Activated CD8-positive, alpha-beta memory T cell treated with anti-CD3 and anti-CD28 coated beads for 1 hour (primary cell): ENCODE measurements at regions not wholly inside any gene's neighbourhood (a gene's known extent, or its start where the extent isn't known, plus 50 kb on each side); places are given as distances from the start of the nearest gene placed in this dataset.

Experiments
- DNase-seq, 2 donors: peaks; one replicate each; pipeline ENCODE4 v3.0.0-alpha.2; 2020; ENCODE audit warnings: low read depth in 1 of 2; ENCODE audit errors: extremely low read depth in 1 of 2

DNA sequence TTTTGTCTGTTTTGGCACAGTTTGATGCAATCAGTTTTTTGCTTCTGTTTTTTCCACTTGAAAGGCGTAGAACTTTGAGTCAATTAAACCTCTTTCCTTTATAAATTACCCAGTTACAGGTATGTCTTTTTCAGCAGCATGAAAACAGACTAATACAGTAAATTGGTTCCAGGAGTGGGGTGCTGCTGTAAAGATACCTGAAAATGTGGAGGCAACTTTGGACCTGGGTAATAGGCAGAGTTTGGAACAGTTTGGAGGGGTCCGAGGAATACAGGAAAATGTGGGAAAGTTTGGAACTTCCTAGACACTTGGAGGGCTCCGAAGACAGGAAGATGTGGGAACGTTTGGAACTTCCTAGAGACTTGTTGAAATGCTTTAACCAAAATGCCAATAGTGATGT, 2022.2 kb downstream of the MAT2B start:
- DNase-seq = no peak

DNA sequence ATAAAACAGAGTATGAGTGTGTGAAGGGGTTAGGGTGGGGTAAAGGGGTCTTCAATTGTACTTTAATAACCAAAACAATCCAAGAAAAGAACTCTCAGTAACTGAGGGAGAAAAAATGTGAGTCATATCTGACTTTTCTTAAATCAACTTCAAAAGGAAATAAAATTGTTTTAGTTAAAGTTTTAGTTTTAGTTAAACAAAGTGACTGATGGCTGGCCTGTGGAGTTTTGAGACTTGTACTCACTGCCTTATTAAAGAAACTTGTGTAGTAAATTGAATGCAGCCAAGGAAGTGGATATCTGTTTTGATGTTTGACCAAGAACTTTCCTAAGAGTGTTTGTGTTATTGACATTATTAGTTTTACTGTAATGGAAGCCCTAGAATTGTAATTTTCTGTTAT, 2032.6 kb downstream of the MAT2B start:
- no peak for DNase-seq

DNA sequence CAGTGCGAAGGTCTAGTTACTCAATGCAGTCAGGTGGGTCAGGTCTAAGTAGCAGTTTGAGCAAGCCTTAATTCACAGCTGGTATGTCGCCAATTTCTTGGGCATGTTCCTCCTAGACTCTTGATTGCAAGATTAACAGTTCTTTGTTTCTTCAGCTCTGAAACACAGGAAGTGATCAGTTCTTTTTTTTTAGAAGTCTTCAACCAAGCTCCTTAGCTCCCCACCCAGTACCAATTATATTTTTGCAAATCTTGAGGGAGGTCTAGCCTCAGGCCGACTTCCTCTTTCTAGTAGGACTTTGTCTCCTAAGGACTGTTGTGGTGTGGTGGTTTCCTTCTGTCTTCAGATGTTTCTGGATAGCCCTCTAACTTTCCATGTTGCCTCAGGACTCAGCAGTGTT, 2054.2 kb downstream of the MAT2B start:
- no peak for DNase-seq

DNA sequence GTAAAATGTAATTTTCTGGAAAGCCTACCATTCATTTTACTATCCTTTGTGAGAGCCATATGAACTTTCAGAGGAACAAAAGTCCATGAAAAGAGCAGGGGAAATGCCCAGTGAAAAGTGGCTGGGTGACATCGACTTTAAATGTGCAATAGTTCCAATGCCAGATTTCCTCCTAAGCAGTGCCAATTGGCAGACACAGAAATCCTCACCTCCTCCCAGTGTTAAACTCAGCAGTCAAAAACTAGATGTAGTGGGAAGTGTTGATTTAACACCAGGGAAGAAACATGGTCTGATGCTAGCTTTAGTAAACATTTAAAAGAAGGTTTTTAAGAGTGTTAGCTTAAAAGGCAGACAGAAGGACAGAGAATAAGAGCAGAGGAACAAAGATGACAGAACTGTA, 2055.2 kb downstream of the MAT2B start:
- no peak for DNase-seq

DNA sequence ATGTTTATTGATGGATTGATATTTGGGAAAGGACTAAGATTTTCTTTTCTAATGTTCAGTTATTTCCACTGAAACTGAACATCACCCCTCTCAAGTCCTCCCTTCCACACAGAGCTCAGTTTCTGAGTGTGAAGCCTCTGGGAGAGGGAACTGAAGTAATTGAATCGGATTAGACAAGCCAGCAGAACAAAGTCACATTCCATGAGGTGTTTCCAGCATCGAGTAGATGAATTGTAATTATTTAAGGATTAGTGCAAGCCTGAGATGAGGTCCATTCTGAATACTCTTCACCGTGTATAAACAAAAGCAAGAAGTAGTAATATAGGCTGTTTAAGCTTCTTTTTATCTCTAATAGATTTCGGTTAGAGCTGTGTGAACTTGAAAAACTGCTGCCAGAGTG, 2060.5 kb downstream of the MAT2B start:
- DNase-seq = no peak

DNA sequence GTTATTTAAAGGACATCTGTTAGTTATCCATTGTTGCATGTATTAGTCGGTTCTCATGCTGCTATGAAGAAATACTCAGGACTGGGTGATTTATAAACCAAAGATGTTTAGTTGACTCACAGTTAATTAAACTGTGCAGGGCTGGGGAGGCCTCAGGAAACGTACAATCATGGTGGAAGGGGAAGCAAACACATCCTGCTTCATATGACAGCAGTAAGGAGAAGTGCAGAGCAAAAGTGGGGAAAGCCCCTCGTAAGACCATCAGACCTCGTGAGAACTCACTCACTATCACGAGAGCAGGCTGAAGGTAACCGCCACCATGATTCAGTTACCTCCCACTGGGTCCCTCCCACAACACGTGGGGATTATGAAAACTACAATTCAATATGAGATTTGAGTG, 2064.1 kb downstream of the MAT2B start:
- DNase-seq = no peak

DNA sequence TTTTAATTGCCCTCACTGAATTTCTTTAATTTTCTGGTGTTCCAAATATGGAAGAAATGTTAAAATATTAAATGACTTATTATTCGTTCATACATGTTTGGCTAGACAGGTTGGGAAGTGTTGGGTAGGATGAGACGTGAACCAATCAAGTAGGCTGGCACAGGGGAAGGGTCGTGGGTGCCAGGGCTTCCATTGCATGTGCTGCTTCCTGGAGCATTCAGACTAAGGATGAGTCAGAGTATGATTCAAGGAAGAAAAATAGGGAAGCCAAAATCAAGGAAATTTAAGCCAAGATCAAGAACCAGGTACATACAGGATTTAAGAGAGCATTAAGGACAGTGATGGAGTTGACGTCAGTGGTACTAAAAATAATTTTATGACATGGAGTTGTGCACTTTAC, 2068.0 kb downstream of the MAT2B start:
- no peak for DNase-seq

DNA sequence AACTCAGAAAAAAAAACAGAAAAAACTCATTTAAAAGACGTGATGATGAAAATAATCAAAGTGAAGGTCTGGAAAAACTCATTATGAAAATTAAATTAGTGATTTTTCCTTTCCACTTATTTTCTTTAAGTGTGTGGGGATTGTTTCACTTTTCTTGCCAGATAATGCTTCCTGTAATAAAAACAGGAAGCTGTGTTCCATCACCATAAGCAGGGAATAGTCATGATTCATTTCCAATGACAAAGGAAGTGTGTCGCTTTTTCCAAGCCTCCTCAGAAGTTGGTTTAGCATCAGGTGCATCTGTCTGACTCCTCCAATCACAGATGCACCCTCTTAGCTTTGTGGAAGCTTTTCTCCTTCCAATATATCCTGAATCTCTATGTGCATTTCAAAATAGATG, 2068.7 kb downstream of the MAT2B start:
- DNase-seq = no peak

DNA sequence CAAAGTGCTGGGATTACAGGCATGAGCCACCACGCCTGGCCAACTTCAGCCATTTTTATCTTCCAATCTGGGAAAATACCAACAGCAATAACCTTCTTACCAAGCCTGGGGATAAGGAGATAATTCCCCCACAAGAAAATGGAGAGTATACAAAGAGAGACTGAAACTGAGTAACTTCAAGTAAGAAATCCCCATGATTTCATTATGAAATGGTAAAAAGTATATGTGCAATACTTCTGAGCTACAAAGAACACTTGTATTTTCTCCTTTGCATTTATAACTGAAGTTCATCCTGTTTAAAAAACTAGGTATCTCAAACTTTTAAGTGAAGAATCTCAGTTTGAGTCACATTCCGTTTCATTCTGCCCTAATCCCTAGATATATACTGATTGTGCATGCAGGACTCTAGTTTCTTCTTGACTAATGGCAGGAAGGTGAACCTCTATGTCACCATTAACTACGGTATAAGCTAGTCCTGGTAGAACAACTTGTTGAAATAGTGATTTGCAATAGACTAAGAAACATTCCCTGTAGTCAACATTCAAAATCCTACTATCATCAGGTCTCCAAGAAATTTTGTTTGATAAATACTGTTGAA, 2071.4 kb downstream of the MAT2B start:
- no peak for DNase-seq

DNA sequence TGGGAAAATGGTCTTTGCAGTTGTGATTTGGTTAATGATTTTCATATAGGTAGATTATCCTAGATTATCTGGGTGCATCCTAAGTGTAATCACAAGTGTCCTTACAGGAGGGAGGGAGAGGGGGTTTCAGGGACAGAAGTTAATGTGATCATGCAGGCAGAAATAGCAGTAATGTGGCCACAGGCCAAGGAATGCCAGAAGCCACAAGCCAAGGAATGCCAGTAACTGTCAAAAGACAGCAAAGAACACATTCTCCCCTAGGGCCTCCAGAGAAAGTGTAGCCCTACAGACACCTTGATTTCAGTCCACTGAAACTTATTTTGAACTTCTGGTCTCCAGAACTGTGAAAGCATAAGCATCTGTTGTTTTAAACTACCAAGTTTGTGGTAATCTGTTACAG, 2074.5 kb downstream of the MAT2B start:
- no peak for DNase-seq

DNA sequence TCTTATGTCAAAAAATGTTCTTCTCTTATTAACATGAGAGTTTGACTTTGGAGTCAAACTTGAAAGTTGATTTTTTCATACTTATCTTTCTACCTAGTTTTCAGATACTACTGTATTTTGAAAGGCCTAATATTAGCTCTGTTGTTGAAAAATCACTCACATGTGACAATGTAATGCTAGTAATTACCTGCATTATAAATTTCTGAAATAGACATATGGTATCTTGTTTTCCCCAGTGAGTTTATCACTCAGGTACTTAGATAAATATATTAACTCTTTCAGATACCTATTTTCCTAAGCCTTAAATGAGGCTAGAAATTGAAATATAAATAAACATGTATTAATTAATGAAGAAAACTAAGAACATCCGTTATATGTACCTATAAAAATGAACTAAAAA, 2089.3 kb downstream of the MAT2B start:
- no peak for DNase-seq

DNA sequence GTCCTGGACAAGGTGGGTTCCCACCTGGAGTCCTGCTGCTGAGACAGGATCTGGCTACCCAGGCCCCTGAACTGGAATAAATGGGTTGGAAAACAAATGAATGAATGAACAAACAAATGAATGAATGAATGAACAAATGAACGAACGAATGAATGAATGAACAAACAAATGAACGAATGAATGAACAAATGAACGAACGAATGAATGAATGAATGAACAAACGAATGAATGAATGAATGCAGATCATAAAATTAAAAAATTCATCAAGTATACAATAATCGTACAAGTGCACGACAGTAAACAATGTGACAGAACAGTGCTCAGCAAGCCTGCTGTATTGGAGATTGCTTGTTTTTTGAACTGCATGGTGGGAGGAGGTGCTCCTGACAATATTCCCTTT, 2097.1 kb downstream of the MAT2B start:
- DNase-seq = no peak

DNA sequence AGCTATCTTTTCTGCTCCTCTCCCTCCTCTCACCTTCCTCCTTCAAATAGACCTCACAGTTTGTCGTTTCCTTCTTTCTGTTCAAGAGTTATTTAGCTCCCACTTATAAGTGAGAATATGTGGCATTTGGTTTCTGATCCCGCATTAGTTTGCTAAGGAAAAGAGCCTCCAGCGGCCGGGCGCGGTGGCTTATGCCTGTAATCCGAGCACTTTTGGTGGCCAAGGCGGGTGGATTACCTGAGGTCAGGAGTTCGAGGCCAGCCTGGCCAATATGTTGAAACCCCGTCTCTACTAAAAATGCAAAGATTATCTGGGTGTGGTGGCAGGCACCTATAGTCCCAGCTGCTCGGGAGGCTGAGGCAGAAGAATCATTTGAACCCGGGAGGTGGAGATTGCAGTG, 2101.6 kb downstream of the MAT2B start:
- no peak for DNase-seq

DNA sequence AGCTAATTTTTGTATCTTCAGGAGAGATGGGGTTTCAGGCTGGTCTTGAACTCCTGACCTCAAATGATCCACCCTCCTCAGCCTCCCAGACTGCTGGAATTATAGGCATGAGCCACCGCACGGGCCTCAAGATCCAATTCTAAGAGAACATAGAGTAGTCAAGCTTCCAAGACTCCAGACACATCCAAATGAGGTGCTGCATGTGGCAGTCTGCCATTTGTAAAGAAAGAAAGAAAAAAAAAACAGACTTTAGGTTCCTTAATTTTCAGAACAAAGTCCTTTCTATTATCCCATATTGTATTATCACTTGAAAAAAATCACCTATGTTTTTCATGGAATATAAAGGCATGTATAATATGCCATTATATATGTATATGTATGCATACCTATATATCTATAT, 2104.5 kb downstream of the MAT2B start:
- no peak for DNase-seq

DNA sequence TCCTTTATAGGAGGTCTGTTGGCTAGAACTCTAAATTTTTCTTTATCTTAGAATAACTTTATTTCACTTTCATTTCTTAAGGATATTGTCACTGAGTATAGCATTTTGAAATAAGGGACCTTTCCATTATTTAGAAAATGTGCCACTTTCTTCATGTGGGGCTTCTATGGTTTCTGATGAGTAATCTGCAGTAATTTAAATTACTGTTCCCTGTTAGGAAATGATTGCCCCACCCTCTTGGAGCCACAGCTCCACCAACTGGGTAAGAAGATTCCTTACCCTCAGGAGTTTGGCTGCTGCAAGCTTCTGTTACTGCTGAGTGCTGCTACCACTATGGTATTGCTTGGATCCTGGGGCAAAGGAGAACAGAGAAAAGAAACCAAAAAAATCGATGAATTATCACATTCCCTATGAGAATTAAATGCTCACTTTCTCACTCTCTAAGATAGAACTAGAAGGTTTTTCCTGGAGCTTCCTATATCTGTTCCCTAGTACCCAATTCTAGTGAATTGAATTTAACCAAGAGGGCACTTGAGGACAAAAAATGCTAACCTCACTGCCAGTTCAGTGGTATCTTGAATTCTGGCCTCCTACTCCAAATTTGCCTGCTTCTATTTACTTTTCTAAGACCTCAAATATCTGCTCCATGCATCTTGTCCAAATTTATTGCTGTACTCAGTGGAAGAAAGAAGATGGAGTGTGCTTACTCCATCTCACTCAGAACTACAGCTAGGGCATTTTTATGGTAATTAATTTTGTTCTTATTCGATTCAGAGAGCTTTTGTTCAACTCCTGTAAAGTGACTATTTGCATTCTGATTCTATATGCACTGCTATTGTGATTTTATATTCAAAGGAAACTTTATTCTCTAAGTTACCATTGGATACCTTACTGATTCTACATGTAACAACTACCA, 2111.3 kb downstream of the MAT2B start:
- no peak for DNase-seq

DNA sequence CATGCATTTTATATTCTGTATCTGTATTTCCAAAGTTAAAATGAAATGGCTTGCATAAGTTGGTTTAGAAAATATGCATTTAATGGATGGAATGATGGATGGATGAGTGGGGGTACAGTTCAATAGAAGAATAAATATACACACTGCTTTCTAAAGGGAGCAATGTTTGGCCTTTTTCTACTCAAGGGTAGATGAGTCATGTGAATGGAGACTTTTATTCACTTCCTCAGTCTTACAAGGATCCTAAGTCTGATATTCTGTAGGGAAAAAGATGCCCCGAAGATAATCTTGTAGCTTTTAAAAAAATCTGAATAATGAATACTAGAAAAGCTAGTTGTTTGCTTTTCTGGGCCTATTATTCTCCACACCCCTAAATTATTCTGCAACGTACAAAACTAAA, 2112.1 kb downstream of the MAT2B start:
- no peak for DNase-seq

DNA sequence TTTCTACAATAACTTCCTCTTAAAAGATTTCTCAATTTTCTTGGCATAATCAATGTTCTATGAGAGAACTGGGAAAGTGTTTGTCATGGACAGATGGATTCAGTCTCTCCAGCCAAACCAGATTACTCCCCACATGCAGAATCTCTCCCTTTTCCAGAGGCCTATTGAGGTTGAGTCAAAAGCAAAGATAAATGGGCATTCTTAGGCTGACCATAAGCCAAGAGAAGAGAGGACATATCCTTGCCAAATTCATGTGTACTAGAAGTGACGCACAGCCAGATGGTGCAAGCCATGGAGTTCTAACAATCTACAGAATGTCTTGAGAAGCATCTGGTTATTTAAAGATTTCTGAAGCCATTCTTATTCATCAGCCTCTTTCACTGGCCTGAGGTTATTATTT, 2115.0 kb downstream of the MAT2B start:
- DNase-seq = no peak

DNA sequence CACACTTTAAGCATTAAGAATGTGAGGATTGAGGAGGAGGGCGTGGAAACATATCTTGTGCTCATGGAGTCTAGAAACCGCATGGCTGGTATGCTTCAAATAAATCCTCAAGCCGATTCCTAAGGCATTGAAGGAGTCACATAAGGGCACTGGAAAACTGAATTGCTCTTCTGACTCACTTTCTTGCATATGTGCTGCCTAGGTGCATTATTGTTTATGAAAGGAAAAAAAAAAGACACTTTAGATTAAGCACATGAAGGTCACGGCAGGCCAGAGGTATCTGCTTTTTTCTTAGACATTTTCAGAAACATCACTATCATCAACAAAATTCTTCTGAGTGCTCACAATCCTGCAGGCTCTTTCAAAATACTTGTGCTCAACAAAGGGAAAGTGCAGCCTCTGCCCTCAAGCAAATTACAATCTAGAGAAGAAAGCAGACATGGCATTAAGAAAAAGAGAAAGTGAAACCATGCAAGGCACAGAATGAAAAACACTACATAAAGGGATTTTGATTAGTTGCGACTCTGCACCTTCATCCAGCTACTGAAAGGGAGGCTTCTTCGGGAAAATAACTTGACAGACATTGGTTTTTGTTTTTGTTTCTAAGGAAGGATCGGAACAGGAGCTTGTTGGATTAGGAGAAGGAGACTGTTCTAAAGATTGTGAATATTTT, 2117.6 kb downstream of the MAT2B start:
- DNase-seq = no peak

DNA sequence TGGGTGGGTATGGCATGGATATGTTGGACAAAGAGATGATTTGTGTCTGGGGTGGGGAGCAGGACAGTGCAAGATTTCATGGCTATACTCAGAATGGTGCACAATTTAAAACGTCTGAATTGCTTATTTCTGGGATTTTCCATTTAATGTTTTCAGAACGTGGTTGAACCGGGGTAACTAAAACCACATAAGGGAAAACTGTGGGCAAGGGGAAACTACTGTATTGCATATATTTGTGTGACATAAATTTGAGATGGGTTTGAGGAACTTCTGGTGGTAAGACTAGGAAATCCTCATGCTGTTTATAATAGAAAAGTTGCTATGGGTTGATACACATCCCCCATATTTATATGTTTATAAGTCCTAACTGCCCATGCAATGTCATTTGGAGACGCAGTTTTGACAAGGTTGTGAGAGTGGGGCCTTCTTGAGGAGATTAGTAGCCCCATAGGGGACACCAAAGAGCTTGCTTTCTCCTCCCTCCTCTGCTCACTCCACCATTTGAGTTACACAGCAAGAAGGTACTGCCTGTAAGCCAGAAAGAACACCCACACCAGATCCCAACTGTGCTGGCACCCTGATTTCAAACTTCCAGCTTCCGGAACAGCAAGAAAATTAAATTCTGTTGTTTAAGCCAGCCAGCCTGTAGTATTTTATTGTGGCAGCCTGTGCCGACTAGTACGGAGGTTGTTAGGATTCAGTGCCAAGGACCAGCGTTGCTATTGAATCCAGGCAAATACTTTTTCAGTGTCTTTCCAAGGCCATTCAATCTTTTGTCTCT, 2118.9 kb downstream of the MAT2B start:
- DNase-seq = no peak

DNA sequence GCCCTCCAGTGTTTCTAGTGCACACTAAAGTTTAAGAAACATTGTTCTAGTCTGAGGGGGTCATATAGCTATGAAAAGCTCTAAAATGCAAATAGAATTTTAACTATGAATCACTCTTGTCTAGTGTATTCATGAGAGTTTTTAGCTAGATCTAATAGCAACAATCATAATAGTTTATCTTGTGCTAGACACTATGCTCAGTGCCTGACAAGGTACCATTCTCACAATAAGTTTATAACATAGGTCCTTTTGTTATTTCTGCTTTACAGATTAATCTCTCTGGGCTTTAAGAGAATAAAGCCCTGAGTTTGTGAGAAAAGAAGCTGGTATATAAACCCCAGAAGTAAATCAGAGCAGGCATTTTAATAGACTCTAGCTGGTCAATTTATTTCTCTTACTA, 2120.7 kb downstream of the MAT2B start:
- no peak for DNase-seq

DNA sequence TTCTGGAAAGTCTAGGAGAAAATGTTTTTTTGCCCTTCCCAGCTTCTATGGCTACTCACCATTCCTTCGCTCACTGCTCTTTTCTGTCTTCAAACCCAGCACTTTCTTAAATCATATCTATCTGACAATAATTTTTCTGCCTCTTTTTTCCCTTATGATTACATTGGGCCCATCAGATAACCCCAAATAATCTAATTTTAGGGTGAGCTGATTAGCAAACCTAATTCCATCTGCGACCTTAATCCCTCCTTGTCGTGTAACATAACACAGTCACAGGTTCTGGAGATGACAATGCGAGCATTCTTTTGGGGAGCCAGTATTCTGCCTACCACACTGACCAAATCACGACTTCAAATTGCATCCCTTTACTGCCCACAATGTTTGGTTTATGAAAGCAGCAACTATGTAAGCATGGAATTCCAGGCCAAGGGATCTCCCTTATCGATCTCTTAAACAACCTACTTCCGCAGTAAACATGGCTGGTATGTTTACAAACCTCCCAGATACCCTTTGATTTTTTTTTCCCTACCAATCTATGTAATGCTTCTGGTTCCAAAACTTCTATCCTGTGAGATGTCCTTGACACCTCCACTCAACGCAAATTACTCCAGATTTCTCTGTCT, 2122.2 kb downstream of the MAT2B start:
- DNase-seq = no peak
